Common myeloid progenitor, CD34-positive (primary cell): ENCODE measurements at regions not wholly inside any gene's neighbourhood (a gene's known extent, or its start where the extent isn't known, plus 50 kb on each side); places are given as distances from the start of the nearest gene placed in this dataset.
"Not testable (repeated sequence)": the region's sequence is repeated elsewhere in the genome, so short reads cannot be mapped to it uniquely, and the experiment has no call there.

Source experiments
- CTCF ChIA-PET: fragments of 350-600 bp; sonication (Branson Sonifier 250); formaldehyde crosslinking; loops from one replicate; lab custom pipeline; 2021; ENCODE audit warnings: antibody characterized with exemption; lab: Charles Lee
- POLR2A ChIA-PET: fragments of 350-600 bp; sonication (Branson Sonifier 250); formaldehyde crosslinking; loops from one replicate; lab custom pipeline; 2021; ENCODE audit warnings: antibody characterized with exemption; lab: Charles Lee
- DNase-seq, 3 donors: peaks; one replicate each; pipeline versions ENCODE4 v3.0.0 to v3.0.0-alpha.2; 2013
- H3K27ac ChIP-seq, 2 experiments: 1 replicate in 1 of 2; 2 replicates in 1 of 2; pipeline ENCODE4 v1.7.0; 2013; ENCODE audit warnings: inconsistent platforms in 2 of 2, low read length in 2 of 2, mild to moderate bottlenecking in 2 of 2, low read depth in 1 of 2, moderate library complexity in 1 of 2; ENCODE audit not compliant: severe bottlenecking in 2 of 2, insufficient read depth in 1 of 2, poor library complexity in 1 of 2
- H3K27me3 ChIP-seq, 5 experiments: replicated peaks in 2 of 5; 1 replicate in 3 of 5; 2 replicates in 2 of 5; pipeline versions ENCODE4 v1.6.1 to v1.7.0; 2013; ENCODE audit warnings: low read length in 4 of 5, mild to moderate bottlenecking in 2 of 5, moderate library complexity in 2 of 5, inconsistent platforms in 1 of 5; ENCODE audit not compliant: insufficient read depth in 5 of 5, control insufficient read depth in 4 of 5
- H3K36me3 ChIP-seq, 4 experiments: 1 replicate in 2 of 4; 2 replicates in 2 of 4; pipeline versions ENCODE4 v1.6.1 to v1.7.0; 2013; ENCODE audit warnings: low read length in 3 of 4, control low read depth in 1 of 4, mild to moderate bottlenecking in 1 of 4; ENCODE audit not compliant: control insufficient read depth in 4 of 4, insufficient read depth in 4 of 4
- H3K4me1 ChIP-seq, 4 experiments: 1 replicate in 3 of 4; 2 replicates in 1 of 4; pipeline versions ENCODE4 v1.6.1 to v1.7.1; 2013; ENCODE audit warnings: low read length in 3 of 4, mild to moderate bottlenecking in 3 of 4, control low read depth in 1 of 4, inconsistent platforms in 1 of 4, moderate library complexity in 1 of 4; ENCODE audit not compliant: control insufficient read depth in 4 of 4, insufficient read depth in 4 of 4; ENCODE audit errors: control extremely low read depth in 1 of 4
- H3K4me3 ChIP-seq, 7 experiments: 1 replicate in 4 of 7; 2 replicates in 3 of 7; pipeline versions ENCODE4 v1.5.1 to v1.7.0; 2013; ENCODE audit warnings: mild to moderate bottlenecking in 7 of 7, low read length in 6 of 7, moderate library complexity in 6 of 7, inconsistent platforms in 2 of 7, low read depth in 2 of 7, control low read depth in 1 of 7; ENCODE audit not compliant: insufficient read depth in 4 of 7, control insufficient read depth in 1 of 7; ENCODE audit errors: extremely low read depth in 1 of 7
- H3K9me3 ChIP-seq, 5 experiments: 1 replicate in 4 of 5; 2 replicates in 1 of 5; pipeline versions ENCODE4 v1.6.1 to v1.7.1; 2013; ENCODE audit warnings: low read length in 4 of 5, mild to moderate bottlenecking in 2 of 5, inconsistent platforms in 1 of 5, low read depth in 1 of 5, moderate library complexity in 1 of 5; ENCODE audit not compliant: control insufficient read depth in 4 of 5, insufficient read depth in 2 of 5; ENCODE audit errors: control extremely low read depth in 1 of 5
- WGBS: methylation state at CpG from one replicate; pipeline ENCODE4 v1.1.5; 2013; ENCODE audit not compliant: insufficient coverage; 5-methylcytosine and 5-hydroxymethylcytosine counted together

DNA sequence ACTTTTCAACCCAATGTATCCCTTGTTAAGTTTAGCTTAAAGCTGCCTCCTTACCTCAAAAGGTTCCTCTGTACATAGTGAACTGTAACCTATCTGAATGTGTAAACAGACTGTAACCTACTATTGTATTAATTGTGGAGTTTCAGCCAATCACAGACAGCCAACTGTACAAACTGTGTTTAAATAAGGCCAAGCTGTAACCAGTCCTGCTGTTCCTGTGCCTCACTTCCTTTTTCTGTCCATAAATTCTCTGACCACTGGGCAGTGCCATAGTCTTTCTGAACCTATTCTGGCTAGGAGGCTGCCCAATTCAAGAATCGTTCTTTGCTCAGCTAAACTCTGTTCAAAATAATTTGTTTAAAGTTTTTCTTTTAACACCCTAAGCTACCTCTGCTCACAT is 74.7 kb upstream of the DAPK1 start:
- CTCF ChIA-PET: interaction anchor here (0.8 kb wide), 1 partner anchor 208 kb away, joined by 3 read pairs; no protein-coding TSS in a partner anchor

DNA sequence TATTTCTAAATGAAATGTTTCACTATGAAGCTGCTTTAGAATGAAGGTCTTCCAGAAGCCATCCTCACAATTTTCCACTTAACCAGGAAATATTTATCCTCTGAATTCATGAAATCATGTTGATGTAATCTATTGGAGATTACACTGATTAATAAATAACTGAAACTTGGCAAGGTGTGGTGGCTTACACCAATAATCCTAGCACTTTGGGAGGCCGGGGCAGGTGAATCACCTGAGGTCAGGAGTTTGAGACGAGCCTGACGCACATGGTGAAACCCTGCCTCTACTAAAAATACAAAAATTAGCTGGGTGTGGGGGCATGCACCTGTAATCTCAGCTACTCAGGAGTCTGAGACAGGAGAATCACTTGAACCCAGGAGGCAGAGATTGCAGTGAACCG is 73.8 kb upstream of the DAPK1 start:
- H3K27me3 ChIP-seq, CTCF ChIA-PET, DNase-seq, H3K4me1 ChIP-seq, H3K4me3 ChIP-seq, H3K27ac ChIP-seq, H3K36me3 ChIP-seq, POLR2A ChIA-PET: not testable (repeated sequence)
- 92% methylated on average over 3 of the region's 4 CpGs for WGBS
- peaks cover 2 to 22% (median 7%) of the 10 kb centered on the region in 5 experiments for H3K9me3 ChIP-seq

More for the DNA sequence above, 74.7 kb upstream of the DAPK1 start:
- Histone ChIP-seq H3K27me3 (no peaks in the 10 kb centered on the region), H3K4me1 (no peaks in the 10 kb centered on the region), H3K9me3 (peaks cover 2 to 22% (median 7%) of the 10 kb centered on the region in 5 experiments), H3K4me3 (no peak overlapping the region), H3K27ac (no peak overlapping the region), H3K36me3 (no peaks in the 10 kb centered on the region)
- no peak for DNase-seq
- WGBS: 100% methylated on average over 1 of the region's 1 CpG
- POLR2A ChIA-PET: no interaction called here

DNA sequence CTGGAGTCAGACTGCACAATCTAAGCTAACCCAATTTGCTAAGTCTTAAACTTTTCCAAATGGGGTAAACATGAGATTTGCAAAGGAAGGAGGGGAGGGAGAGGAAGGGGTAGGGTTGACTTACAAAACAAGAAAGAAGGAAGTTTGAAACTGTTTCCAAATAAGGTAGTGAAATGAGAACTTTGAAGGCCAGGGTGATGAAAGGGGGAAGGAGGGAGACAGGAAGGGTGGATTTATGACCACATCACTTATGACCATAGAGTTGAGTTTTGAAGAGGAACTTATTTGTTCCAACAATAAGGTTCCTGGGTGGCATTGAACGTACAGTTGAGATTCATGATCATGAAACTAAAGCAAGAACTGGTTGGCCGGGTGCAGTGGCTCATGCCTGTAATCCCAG is 72.5 kb upstream of the DAPK1 start:
- 75% methylated on average over 2 of the region's 2 CpGs for WGBS
- POLR2A ChIA-PET: no interaction called here
- CTCF ChIA-PET: no interaction called here
- Histone ChIP-seq H3K4me3 (no peak overlapping the region), H3K4me1 (no peaks in the 10 kb centered on the region), H3K27ac (no peak overlapping the region), H3K36me3 (no peaks in the 10 kb centered on the region), H3K27me3 (no peaks in the 10 kb centered on the region), H3K9me3 (peaks cover 2 to 22% (median 7%) of the 10 kb centered on the region in 5 experiments)
- DNase-seq: peak in 2 of 3 donors; percentile 18 to 30

DNA sequence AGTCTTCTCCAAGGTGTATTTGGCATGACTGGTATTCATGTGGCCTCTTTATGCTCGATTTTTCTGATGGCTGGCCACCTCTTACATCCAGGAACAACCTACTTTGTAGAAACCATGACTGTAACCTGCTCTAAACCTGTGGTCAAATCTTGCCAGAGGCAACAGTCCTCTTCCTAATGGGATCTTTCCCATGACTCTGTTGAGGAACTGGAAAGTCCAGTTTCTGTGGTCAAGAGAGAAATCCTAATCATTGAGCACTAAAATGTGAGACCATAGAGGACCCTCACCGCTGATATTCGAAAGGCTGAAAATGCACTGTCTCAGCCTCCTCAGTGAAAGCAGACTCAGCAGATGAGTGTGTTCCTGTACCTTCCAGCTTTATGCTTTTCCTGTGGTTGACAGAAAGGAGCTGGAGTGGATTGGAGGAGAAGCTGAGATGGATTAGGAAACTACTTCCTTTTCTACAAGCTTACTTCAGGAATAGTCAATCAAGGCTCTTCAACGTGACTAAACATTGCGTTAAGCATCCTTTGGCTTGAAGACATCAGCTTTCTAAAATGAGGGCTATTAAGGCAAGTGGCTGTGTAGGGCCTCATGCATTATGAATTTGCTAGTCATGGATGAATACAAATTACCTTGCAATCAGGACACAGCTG is 69.7 kb upstream of the DAPK1 start:
- WGBS: 98% methylated on average over 5 of the region's 5 CpGs
- Histone ChIP-seq H3K27ac (no peak overlapping the region), H3K27me3 (no peaks in the 10 kb centered on the region), H3K36me3 (no peaks in the 10 kb centered on the region), H3K4me3 (no peak overlapping the region), H3K9me3 (peaks cover 2 to 18% (median 7%) of the 10 kb centered on the region in 5 experiments), H3K4me1 (no peaks in the 10 kb centered on the region)
- DNase-seq: no peak
- CTCF ChIA-PET: interaction anchor here (0.9 kb wide), 1 partner anchor 8 kb away, joined by 3 read pairs; no protein-coding TSS in a partner anchor
- POLR2A ChIA-PET: no interaction called here

DNA sequence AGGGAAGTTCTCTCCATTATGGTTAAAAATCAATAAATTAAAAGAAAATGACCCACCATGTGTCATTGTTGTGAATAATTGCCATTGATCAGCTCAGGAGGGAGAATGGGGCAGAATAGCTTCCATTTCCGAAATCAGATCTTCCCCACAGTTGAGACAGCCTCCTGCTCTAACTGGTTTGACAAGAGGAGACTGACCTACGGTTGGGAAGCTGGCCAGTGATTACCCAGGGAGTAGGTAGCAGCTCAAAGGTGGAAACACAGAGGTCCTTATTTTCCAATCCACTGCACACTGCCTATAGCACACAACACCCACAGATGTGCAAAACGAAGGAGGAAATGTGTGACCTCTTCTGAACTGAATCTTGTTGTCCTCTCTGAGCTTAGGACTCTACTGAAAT is 69.0 kb upstream of the DAPK1 start:
- Histone ChIP-seq H3K4me3 (no peak overlapping the region), H3K9me3 (peaks cover 2 to 13% (median 7%) of the 10 kb centered on the region in 5 experiments), H3K36me3 (no peaks in the 10 kb centered on the region), H3K4me1 (no peaks in the 10 kb centered on the region), H3K27me3 (no peaks in the 10 kb centered on the region), H3K27ac (no peak overlapping the region)
- no peak for DNase-seq
- CTCF ChIA-PET: no interaction called here
- WGBS: 68% methylated on average over 2 of the region's 3 CpGs
- POLR2A ChIA-PET: no interaction called here

DNA sequence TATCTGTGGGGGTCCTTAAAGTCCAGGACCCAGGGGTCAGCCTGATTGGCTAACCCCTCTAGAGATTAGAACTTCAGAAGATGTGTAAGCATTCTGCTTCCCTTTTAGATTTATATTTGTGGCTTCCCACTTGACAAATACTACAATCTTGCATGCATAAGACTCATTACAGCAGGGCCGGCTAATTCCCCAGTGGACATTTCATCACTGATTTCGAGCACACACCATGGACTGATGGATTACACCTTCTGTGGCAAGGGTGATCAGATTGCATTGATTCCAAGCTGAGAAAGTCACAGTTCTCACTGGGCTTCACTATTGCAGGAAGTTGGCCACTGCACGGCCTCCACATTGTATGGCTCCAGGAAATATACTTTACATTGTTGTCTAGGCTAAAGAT is 65.8 kb upstream of the DAPK1 start:
- Histone ChIP-seq H3K9me3 (no peaks in the 10 kb centered on the region), H3K4me1 (no peaks in the 10 kb centered on the region), H3K27me3 (no peaks in the 10 kb centered on the region), H3K36me3 (no peaks in the 10 kb centered on the region), H3K27ac (no peak overlapping the region), H3K4me3 (no peak overlapping the region)
- CTCF ChIA-PET: interaction anchor here (3.2 kb wide), 1 partner anchor 9 kb away, joined by 9 read pairs; no protein-coding TSS in a partner anchor
- POLR2A ChIA-PET: no interaction called here
- no peak for DNase-seq
- 88% methylated on average over 2 of the region's 3 CpGs for WGBS

DNA sequence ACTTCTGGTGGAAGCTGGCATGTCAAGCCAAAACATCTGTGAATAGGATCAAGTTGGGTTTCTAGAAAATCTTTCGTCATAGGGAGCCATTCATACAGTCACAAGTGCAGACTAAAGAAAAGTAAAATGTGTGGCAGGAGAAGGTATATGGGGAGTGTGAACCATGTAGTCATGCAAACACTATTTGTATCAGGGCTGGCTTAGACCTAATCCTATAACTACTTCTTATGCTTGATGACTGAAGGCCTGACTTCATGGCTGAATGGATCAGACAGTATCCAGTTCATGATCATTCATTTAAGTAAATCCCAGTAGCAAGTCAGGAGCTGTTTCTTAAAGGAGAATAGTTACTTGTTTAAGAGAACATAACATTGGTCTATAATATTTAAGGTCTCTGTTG is 63.8 kb upstream of the DAPK1 start:
- no peak overlapping the region for H3K27ac ChIP-seq
- POLR2A ChIA-PET: no interaction called here
- H3K36me3 ChIP-seq: no peaks in the 10 kb centered on the region
- H3K9me3 ChIP-seq: no peaks in the 10 kb centered on the region
- H3K4me3 ChIP-seq: no peak overlapping the region
- no peak for DNase-seq
- no peaks in the 10 kb centered on the region for H3K4me1 ChIP-seq
- WGBS: no CpG with 5 or more reads among the region's 1 CpG
- CTCF ChIA-PET: no interaction called here
- H3K27me3 ChIP-seq: no peaks in the 10 kb centered on the region
